Esophagus (tissue), 2 donors: ENCODE measurements at regions not wholly inside any gene's neighbourhood (a gene's known extent, or its start where the extent isn't known, plus 50 kb on each side); places are given as distances from the start of the nearest gene placed in this dataset.

ENCODE experiments used
- H3K27ac ChIP-seq, 2 donors: one replicate each; pipeline ENCODE4 v1.5.1; 2013; ENCODE audit warnings: low read depth in 2 of 2, mild to moderate bottlenecking in 2 of 2, inconsistent platforms in 1 of 2, low read length in 1 of 2, moderate library complexity in 1 of 2
- H3K27me3 ChIP-seq, 2 donors: one replicate each; pipeline ENCODE4 v1.6.1; 2013; ENCODE audit warnings: low read length in 2 of 2, control low read depth in 1 of 2, mild to moderate bottlenecking in 1 of 2; ENCODE audit not compliant: insufficient read depth in 2 of 2, control insufficient read depth in 1 of 2
- H3K36me3 ChIP-seq, 2 donors: one replicate each; pipeline ENCODE4 v1.6.1; 2013; ENCODE audit warnings: low read length in 1 of 2; ENCODE audit not compliant: control insufficient read depth in 2 of 2, insufficient read depth in 2 of 2
- H3K4me1 ChIP-seq, 2 donors: one replicate each; pipeline ENCODE4 v1.6.1; 2013; ENCODE audit warnings: low read length in 1 of 2; ENCODE audit not compliant: control insufficient read depth in 2 of 2, insufficient read depth in 2 of 2
- H3K4me3 ChIP-seq, 2 donors: one replicate each; pipeline ENCODE4 v1.5.1; 2013; ENCODE audit warnings: low read length in 2 of 2, mild to moderate bottlenecking in 2 of 2, low read depth in 1 of 2, moderate library complexity in 1 of 2
- H3K9me3 ChIP-seq, 2 donors: one replicate each; pipeline ENCODE4 v1.6.1; 2013; ENCODE audit warnings: mild to moderate bottlenecking in 2 of 2, low read depth in 1 of 2, low read length in 1 of 2, moderate library complexity in 1 of 2; ENCODE audit not compliant: control insufficient read depth in 2 of 2, insufficient read depth in 1 of 2
- WGBS, 2 donors: extraction: QIAGEN DNeasy Blood & Tissue Kit; methylation state at CpG; one replicate each; pipeline ENCODE4 v1.1.7; 2013; 5-methylcytosine and 5-hydroxymethylcytosine counted together
- donor health status: healthy with polysubstance abuse.
- donor health status: Bipolar disorder and iron deficiency.

DNA sequence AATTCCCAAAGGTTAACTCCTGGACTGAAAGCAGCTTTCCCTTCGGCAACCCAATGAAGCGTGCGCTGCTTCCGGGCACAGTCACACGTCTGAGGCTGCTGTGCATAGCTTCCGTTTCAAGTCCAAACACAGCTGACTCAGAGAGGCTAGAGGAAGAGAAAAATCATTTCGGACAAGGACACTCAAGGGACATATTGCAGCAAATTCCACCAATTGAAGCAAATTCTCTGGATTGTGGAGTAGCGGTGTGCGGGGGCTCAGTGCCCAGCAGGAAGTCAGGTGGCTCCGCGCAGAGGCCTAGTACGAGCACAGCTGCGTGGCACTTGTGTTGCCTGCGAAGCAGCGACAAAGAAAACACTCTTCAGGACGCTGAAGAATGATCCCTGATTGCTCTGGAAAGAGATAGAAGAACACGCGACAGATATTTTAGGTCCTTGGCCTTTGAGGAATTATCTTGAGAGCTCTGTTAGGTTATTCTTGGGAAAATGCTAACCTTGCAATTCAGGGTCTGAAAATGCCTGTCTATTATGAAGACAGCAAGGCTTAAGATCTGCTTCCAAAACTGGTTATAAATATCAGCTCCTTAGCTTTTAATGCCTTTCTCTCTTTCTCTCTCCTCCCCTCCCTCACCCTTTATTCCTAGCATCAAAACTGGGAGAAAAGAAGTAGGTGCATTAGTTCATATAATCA, 352.6 kb upstream of the DLGAP1 start:
- no peak overlapping the region for H3K4me3 ChIP-seq
- H3K9me3 ChIP-seq, result peaks cover 2% of the 10 kb centered on the region in 2 donors
- H3K36me3 ChIP-seq, result no peaks in the 10 kb centered on the region
- H3K27me3 ChIP-seq, result no peaks in the 10 kb centered on the region
- no peaks in the 10 kb centered on the region for H3K4me1 ChIP-seq
- WGBS, 2 donors, result 83 to 84% methylated on average over 18 of the region's 18 CpGs
- H3K27ac ChIP-seq, result no peak overlapping the region

DNA sequence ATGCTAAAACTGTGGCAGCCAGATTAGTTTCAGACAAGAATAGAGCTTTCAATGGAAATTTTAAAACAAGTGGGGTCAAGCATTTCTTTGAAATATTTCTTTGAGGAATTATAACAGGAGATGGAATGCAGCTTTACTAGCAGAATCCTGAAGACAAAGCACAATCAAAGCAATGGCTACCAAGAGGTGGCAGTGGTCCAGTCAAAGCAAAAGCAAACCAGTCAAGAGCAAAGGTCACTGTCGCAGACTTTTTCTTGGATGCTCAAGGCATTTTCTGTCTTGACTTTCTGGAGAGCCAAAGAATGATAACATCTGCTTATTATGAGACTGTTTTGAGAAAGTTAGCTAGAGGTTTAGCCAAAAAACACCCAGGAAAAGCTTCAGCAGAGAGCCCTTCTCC, 351.2 kb upstream of the DLGAP1 start:
- WGBS, 2 donors, result 71 to 80% methylated on average over 1 of the region's 1 CpG
- H3K27ac ChIP-seq, result no peak overlapping the region
- no peaks in the 10 kb centered on the region for H3K36me3 ChIP-seq
- H3K27me3 ChIP-seq, result no peaks in the 10 kb centered on the region
- peaks cover 2% of the 10 kb centered on the region in 2 donors for H3K9me3 ChIP-seq
- no peaks in the 10 kb centered on the region for H3K4me1 ChIP-seq
- no peak overlapping the region for H3K4me3 ChIP-seq

DNA sequence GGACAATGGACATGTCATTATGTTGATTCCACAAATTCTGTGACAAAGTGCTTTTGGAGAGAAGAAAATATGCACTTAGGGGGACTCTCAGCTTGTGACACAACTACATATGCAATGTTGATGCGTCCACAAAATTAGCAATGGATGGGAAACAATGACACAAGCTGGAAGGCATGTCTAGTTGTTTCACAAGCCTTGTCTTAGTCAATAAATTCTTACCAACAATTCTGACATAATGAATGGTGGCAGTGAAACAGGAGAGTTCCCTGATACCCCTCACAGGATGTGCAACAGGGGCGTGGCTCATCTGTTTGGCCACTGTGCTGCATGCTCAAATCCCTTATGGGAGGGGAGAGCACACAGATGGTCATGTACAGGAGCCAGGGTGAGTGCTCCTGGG, 347.2 kb upstream of the DLGAP1 start:
- peaks cover 0 to 4% of the 10 kb centered on the region in 2 donors for H3K9me3 ChIP-seq
- 66 to 70% methylated on average over 2 of the region's 2 CpGs for WGBS, 2 donors
- no peaks in the 10 kb centered on the region for H3K36me3 ChIP-seq
- no peaks in the 10 kb centered on the region for H3K4me1 ChIP-seq
- no peak overlapping the region for H3K4me3 ChIP-seq
- H3K27ac ChIP-seq, result no peak overlapping the region
- H3K27me3 ChIP-seq, result no peaks in the 10 kb centered on the region

- Histone ChIP-seq H3K36me3 (no peaks in the 10 kb centered on the region), H3K27me3 (no peaks in the 10 kb centered on the region), H3K9me3 (peaks cover 0 to 4% of the 10 kb centered on the region in 2 donors), H3K4me1 (no peaks in the 10 kb centered on the region), H3K4me3 (no peak overlapping the region), H3K27ac (no peak overlapping the region)
- WGBS, 2 donors, result 91 to 95% methylated on average over 2 of the region's 2 CpGs
Measured at GRCh38 chr18:4801151-4801550, 346.0 kb upstream of the DLGAP1 start.

GRCh38 chr18:4797002-4797685, 342.0 kb upstream of the DLGAP1 start:
- Histone ChIP-seq H3K36me3 (no peaks in the 10 kb centered on the region), H3K27ac (no peak overlapping the region), H3K4me1 (no peaks in the 10 kb centered on the region), H3K9me3 (peaks cover 0 to 4% of the 10 kb centered on the region in 2 donors), H3K4me3 (no peak overlapping the region), H3K27me3 (no peaks in the 10 kb centered on the region)
- WGBS, 2 donors, result 51 to 54% methylated on average over 3 of the region's 3 CpGs

DNA sequence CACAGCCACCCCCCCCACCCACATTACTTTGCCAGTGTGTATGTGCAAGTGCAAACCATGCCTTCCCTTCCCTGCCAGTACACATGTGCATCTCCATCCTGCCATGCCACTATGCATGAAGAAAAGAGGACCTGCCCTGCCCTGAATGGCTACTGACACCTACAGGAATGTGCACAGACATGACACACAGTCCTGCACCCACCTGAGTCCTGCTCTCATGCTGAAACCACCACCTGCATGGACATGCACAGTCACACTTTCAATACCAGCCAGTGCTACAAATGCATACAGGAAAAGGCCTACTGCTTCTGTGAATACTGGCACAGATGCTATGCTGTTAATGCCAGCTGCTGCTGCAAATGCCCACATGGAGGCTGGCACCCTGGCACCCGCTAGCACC, 334.4 kb upstream of the DLGAP1 start:
- Histone ChIP-seq H3K9me3 (peaks cover 0 to 4% of the 10 kb centered on the region in 2 donors), H3K27me3 (no peaks in the 10 kb centered on the region), H3K4me3 (no peak overlapping the region), H3K36me3 (no peaks in the 10 kb centered on the region), H3K27ac (no peak overlapping the region), H3K4me1 (no peaks in the 10 kb centered on the region)
- 67 to 79% methylated on average over 1 of the region's 1 CpG for WGBS, 2 donors

- Histone ChIP-seq H3K4me3 (no peak overlapping the region), H3K36me3 (no peaks in the 10 kb centered on the region), H3K27ac (no peak overlapping the region), H3K4me1 (no peaks in the 10 kb centered on the region), H3K27me3 (no peaks in the 10 kb centered on the region), H3K9me3 (no peaks in the 10 kb centered on the region)
- 70 to 89% methylated on average over 1 of the region's 1 CpG for WGBS, 2 donors
Measured at GRCh38 chr18:4781873-4782272, 326.8 kb upstream of the DLGAP1 start.

DNA sequence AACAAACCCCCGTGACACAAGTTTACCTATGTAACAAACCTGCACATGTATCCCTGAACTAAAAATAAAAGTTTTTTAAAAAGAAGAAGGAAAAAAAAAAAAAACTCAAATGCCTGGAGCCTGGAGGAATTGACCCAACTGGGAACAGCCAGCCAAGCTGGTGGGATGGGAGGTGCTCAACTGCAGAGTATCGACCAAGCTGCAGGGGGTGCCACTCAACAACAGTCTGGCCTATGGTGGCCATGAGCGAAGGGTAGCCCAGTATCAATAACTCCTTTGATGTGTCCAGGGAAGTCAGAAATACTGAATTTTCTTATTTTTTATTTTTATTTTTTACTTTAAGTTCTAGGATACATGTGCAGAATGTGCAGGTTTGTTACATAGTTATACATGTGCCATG, 310.3 kb upstream of the DLGAP1 start:
- Histone ChIP-seq H3K9me3 (peaks cover 0 to 5% of the 10 kb centered on the region in 2 donors), H3K36me3 (no peaks in the 10 kb centered on the region), H3K4me1 (no peaks in the 10 kb centered on the region), H3K4me3 (no peak overlapping the region), H3K27me3 (no peaks in the 10 kb centered on the region), H3K27ac (no peak overlapping the region)
- WGBS, 2 donors, result 81 to 88% methylated on average over 3 of the region's 3 CpGs

DNA sequence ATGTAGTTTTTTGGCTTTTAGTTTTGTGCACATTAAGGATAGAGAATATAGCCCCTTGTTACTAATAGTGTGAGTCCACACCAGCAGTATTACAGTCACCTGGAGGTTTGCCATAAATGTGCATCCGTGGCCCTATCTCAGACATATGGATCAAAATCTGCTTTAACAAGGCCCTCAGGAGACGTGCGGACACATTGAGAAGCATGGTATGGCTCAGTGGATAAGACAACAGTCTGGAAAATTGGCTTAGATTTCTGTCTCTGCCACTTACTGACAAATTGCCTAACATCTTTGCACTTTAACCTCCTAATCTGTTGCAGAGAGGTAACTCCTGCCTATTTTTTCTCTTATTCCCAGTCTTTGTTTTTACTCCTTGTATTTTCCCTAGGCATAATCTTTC, 307.2 kb upstream of the DLGAP1 start:
- Histone ChIP-seq H3K27ac (no peak overlapping the region), H3K9me3 (peaks cover 0 to 5% of the 10 kb centered on the region in 2 donors), H3K4me3 (no peak overlapping the region), H3K36me3 (no peaks in the 10 kb centered on the region), H3K27me3 (no peaks in the 10 kb centered on the region), H3K4me1 (no peaks in the 10 kb centered on the region)
- 44 to 49% methylated on average over 3 of the region's 3 CpGs for WGBS, 2 donors

DNA sequence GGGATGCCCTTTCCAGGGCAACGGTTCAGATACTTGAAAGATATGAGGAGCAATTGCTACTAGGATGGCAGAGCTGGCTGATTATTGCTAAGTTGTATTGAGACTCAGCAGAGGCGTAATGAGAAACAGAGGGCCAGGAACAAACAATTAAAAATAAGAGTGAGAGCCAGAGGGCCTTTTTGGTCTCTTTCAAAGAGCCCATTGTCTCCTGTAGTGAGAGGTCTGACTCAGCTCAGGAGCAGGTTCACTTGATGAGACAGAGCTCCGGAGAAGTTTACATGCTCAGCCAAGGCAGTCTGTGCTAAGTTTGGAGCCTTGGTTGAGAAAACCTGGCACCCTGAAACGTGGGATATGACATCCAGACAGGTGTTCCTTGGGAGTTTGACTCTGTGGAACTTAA, 303.9 kb upstream of the DLGAP1 start:
- Histone ChIP-seq H3K9me3 (peaks cover 0 to 5% of the 10 kb centered on the region in 2 donors), H3K36me3 (no peaks in the 10 kb centered on the region), H3K4me3 (no peak overlapping the region), H3K27me3 (no peaks in the 10 kb centered on the region), H3K4me1 (no peaks in the 10 kb centered on the region), H3K27ac (no peak overlapping the region)
- 47 to 54% methylated on average over 4 of the region's 4 CpGs for WGBS, 2 donors
